NB4 (cell line): ENCODE measurements at regions not wholly inside any gene's neighbourhood (a gene's known extent, or its start where the extent isn't known, plus 50 kb on each side); places are given as distances from the start of the nearest gene placed in this dataset.

Source experiments
- CTCF ChIP-seq: IDR thresholded peaks from one replicate; pipeline ENCODE4 v1.5.1; 2012; ENCODE audit warnings: low read depth, low read length
- POLR2A ChIP-seq: IDR thresholded peaks from 2 replicates; pipeline ENCODE4 v1.6.1; 2011; ENCODE audit warnings: mild to moderate bottlenecking; ENCODE audit not compliant: insufficient read length; ENCODE audit errors: extremely low read depth

- TF ChIP-seq CTCF (no peak), POLR2A (no peak)
These were observed 270.2 kb upstream of the TFAP2D start for GRCh38 chr6:50443144-50443543.
